ENCODE measurements at regions not wholly inside any gene's neighbourhood (a gene's known extent, or its start where the extent isn't known, plus 50 kb on each side); places are given as distances from the start of the nearest gene placed in this dataset.

- TF ChIP-seq EZH2 (IDR thresholded peaks at IDR 0.05; ENCODE audit: borderline replicate concordance, insufficient read depth, low read depth, low read length, poor library complexity, severe bottlenecking) = no peak
- TF ChIP-seq, protein P1, sequence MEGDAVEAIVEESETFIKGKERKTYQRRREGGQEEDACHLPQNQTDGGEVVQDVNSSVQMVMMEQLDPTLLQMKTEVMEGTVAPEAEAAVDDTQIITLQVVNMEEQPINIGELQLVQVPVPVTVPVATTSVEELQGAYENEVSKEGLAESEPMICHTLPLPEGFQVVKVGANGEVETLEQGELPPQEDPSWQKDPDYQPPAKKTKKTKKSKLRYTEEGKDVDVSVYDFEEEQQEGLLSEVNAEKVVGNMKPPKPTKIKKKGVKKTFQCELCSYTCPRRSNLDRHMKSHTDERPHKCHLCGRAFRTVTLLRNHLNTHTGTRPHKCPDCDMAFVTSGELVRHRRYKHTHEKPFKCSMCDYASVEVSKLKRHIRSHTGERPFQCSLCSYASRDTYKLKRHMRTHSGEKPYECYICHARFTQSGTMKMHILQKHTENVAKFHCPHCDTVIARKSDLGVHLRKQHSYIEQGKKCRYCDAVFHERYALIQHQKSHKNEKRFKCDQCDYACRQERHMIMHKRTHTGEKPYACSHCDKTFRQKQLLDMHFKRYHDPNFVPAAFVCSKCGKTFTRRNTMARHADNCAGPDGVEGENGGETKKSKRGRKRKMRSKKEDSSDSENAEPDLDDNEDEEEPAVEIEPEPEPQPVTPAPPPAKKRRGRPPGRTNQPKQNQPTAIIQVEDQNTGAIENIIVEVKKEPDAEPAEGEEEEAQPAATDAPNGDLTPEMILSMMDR (IDR thresholded peaks at IDR 0.05) = no peak
Measured at GRCh38 chr17:33802349-33803198, 452.5 kb upstream of the CCL2 start.
